ENCODE measurements at regions not wholly inside any gene's neighbourhood (a gene's known extent, or its start where the extent isn't known, plus 50 kb on each side); places are given as distances from the start of the nearest gene placed in this dataset.

DNA sequence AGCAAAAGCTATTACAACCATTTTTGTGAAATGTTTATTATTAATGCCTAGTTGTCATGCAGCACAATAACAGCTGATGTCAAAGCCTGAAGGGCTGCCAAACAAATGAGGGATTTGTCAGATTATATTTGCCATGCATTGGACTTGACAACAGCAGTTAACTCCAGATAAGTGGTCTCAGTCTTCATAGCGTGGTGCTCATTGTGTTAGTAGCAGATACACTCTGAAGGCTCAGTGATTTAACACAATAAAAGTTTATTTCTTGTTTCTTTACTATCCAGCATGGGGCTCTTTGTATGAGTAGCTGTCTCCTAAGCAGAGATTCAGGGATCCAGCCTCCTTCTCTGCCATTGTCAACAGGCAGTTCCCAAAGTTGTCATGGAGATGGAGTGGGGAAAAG, 76.0 kb upstream of the PTGFRN start:
- Histone ChIP-seq H2BK20ac (ENCODE audit: low read depth, low read length, poor library complexity, severe bottlenecking) (no peak overlapping the region), H4K5ac (ENCODE audit: insufficient read length, low read depth, low read length) (no peak overlapping the region), H3K27me3 (ENCODE audit: insufficient read depth, low read length) (no peaks in the 10 kb centered on the region), H3K9ac (ENCODE audit: extremely low read depth, insufficient read length, low read length) (no peak overlapping the region), H3T11ph (ENCODE audit: low read length) (no peak overlapping the region), H2BK15ac (ENCODE audit: low read depth, low read length) (no peak overlapping the region), H2BK120ac (ENCODE audit: low read depth, low read length, poor library complexity, severe bottlenecking) (no peak overlapping the region), H3K4ac (ENCODE audit: low read depth, low read length) (no peak overlapping the region), H3K23me2 (ENCODE audit: insufficient read length, low read depth, low read length, poor library complexity, severe bottlenecking) (no peaks in the 10 kb centered on the region), H2AK5ac (ENCODE audit: insufficient read length, low read length) (no peak overlapping the region), H3K4me1 (ENCODE audit: insufficient read depth, low read length) (peaks cover 6% of the 10 kb centered on the region), H3K79me1 (ENCODE audit: insufficient read depth, low read depth, low read length, poor library complexity, severe bottlenecking) (no peaks in the 10 kb centered on the region), H3K9me3 (ENCODE audit: control insufficient read depth, low read depth, low read length) (no peaks in the 10 kb centered on the region), H3K18ac (ENCODE audit: insufficient read length, low read depth, low read length) (no peak overlapping the region), H2AFZ (ENCODE audit: low read length) (no peak overlapping the region), H2BK12ac (ENCODE audit: insufficient read length, low read depth, low read length) (no peak overlapping the region), H3K4me2 (ENCODE audit: insufficient read depth, insufficient read length, low read length) (no peak overlapping the region), H3K14ac (ENCODE audit: insufficient read depth, low read length) (no peak overlapping the region), H3K79me2 (ENCODE audit: insufficient read depth, low read length) (no peaks in the 10 kb centered on the region), H3K56ac (ENCODE audit: insufficient read length, low read depth, low read length) (no peak overlapping the region), H3K23ac (ENCODE audit: insufficient read length, low read depth, low read length) (no peak overlapping the region), H4K20me1 (ENCODE audit: control insufficient read depth, insufficient read depth, insufficient read length) (no peaks in the 10 kb centered on the region), H3K27ac (ENCODE audit: insufficient read length, low read depth, low read length) (no peak overlapping the region), H2BK5ac (ENCODE audit: insufficient read length, low read length) (no peak overlapping the region), H4K91ac (ENCODE audit: insufficient read length, low read depth, low read length) (no peak overlapping the region), H4K8ac (replicated peaks; ENCODE audit: insufficient read length, low read depth, low read length) (no peak overlapping the region)
- no CpG with 5 or more reads among the region's 1 CpG for WGBS (ENCODE audit: extremely low coverage, insufficient read length, low lambda C conversion rate)
- Mint-ChIP-seq H3K27ac (no peak overlapping the region), H3K27me3 (ENCODE audit: low read depth) (no peaks in the 10 kb centered on the region), H3K9me3 (peaks cover 20 to 25% of the 10 kb centered on the region in 2 experiments), H3K36me3 (ENCODE audit: insufficient read depth in 1 of 3, low read depth in 3 of 3) (peaks cover 16 to 26% (median 17%) of the 10 kb centered on the region in 3 experiments), H3K4me3 (no peak overlapping the region), H3K4me1 (peaks cover 54 to 60% of the 10 kb centered on the region in 2 experiments)
- TF ChIP-seq, protein P1, sequence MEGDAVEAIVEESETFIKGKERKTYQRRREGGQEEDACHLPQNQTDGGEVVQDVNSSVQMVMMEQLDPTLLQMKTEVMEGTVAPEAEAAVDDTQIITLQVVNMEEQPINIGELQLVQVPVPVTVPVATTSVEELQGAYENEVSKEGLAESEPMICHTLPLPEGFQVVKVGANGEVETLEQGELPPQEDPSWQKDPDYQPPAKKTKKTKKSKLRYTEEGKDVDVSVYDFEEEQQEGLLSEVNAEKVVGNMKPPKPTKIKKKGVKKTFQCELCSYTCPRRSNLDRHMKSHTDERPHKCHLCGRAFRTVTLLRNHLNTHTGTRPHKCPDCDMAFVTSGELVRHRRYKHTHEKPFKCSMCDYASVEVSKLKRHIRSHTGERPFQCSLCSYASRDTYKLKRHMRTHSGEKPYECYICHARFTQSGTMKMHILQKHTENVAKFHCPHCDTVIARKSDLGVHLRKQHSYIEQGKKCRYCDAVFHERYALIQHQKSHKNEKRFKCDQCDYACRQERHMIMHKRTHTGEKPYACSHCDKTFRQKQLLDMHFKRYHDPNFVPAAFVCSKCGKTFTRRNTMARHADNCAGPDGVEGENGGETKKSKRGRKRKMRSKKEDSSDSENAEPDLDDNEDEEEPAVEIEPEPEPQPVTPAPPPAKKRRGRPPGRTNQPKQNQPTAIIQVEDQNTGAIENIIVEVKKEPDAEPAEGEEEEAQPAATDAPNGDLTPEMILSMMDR (conservative IDR thresholded peaks at IDR 0.05), result no peak
- DNase-seq, result no peak

All from H9 (cell line).